ENCODE measurements at regions not wholly inside any gene's neighbourhood (a gene's known extent, or its start where the extent isn't known, plus 50 kb on each side); places are given as distances from the start of the nearest gene placed in this dataset.
"Not testable (repeated sequence)": the region's sequence is repeated elsewhere in the genome, so short reads cannot be mapped to it uniquely, and the experiment has no call there.

DNA sequence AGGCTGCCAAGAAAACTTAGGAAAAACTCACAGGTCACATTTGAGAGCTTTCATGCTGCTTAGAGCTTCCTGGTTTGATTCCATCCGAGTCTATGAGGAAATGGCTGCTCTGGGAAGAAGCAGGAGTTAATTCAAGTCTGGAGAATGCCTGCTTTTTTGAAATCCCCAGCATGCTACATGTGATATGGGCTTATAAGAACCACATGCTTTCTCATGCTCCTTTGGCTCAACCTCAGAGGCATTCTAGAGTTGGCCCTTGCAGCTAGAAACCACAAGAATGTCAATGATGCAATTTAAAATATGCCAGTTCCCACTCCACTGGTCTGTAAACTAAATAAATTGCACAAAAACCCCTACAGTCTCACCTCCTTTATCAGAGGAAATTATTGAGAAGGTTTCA is 142.9 kb upstream of the OLIG3 start:
- Histone ChIP-seq H3K4me1 (ENCODE audit: control insufficient read depth in 1 of 2, low read depth in 2 of 2) (no peaks in the 10 kb centered on the region), H3K36me3 (no peaks in the 10 kb centered on the region), H3K9me3 (no peaks in the 10 kb centered on the region), H3K27ac (no peak overlapping the region), H3K4me3 (no peak overlapping the region), H3K27me3 (replicated peaks; ENCODE audit: insufficient read depth) (no peaks in the 10 kb centered on the region)
- TF ChIP-seq, protein P1, sequence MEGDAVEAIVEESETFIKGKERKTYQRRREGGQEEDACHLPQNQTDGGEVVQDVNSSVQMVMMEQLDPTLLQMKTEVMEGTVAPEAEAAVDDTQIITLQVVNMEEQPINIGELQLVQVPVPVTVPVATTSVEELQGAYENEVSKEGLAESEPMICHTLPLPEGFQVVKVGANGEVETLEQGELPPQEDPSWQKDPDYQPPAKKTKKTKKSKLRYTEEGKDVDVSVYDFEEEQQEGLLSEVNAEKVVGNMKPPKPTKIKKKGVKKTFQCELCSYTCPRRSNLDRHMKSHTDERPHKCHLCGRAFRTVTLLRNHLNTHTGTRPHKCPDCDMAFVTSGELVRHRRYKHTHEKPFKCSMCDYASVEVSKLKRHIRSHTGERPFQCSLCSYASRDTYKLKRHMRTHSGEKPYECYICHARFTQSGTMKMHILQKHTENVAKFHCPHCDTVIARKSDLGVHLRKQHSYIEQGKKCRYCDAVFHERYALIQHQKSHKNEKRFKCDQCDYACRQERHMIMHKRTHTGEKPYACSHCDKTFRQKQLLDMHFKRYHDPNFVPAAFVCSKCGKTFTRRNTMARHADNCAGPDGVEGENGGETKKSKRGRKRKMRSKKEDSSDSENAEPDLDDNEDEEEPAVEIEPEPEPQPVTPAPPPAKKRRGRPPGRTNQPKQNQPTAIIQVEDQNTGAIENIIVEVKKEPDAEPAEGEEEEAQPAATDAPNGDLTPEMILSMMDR (IDR thresholded peaks at IDR 0.05): no peak
- DNase-seq (ENCODE audit: low spot score) (no peak), ATAC-seq (ENCODE audit: insufficient number of reproducible peaks, low FRiP score, low read depth) (no peak)

- DNase-seq (ENCODE audit: low spot score): no peak
- Histone ChIP-seq H3K4me3 (no peak overlapping the region), H3K27ac (no peak overlapping the region), H3K9me3 (no peaks in the 10 kb centered on the region), H3K27me3 (replicated peaks; ENCODE audit: insufficient read depth) (no peaks in the 10 kb centered on the region), H3K4me1 (ENCODE audit: control insufficient read depth in 1 of 2, low read depth in 2 of 2) (no peaks in the 10 kb centered on the region), H3K36me3 (no peaks in the 10 kb centered on the region)
- no peak for ATAC-seq (ENCODE audit: insufficient number of reproducible peaks, low FRiP score, low read depth)
- TF ChIP-seq, protein P1 (IDR thresholded peaks at IDR 0.05): no peak
Observed at GRCh38 chr6:137638926-137639706, 144.9 kb upstream of the OLIG3 start.

GRCh38 chr6:137640086-137640485 is 145.9 kb upstream of the OLIG3 start:
- ATAC-seq (ENCODE audit: insufficient number of reproducible peaks, low FRiP score, low read depth): no peak
- Histone ChIP-seq H3K4me1 (ENCODE audit: control insufficient read depth in 1 of 2, low read depth in 2 of 2) (no peaks in the 10 kb centered on the region), H3K4me3 (no peak overlapping the region), H3K27me3 (replicated peaks; ENCODE audit: insufficient read depth) (no peaks in the 10 kb centered on the region), H3K9me3 (no peaks in the 10 kb centered on the region), H3K36me3 (no peaks in the 10 kb centered on the region), H3K27ac (no peak overlapping the region)
- no peak for DNase-seq (ENCODE audit: low spot score)
- TF ChIP-seq, protein P1 (IDR thresholded peaks at IDR 0.05): no peak

DNA sequence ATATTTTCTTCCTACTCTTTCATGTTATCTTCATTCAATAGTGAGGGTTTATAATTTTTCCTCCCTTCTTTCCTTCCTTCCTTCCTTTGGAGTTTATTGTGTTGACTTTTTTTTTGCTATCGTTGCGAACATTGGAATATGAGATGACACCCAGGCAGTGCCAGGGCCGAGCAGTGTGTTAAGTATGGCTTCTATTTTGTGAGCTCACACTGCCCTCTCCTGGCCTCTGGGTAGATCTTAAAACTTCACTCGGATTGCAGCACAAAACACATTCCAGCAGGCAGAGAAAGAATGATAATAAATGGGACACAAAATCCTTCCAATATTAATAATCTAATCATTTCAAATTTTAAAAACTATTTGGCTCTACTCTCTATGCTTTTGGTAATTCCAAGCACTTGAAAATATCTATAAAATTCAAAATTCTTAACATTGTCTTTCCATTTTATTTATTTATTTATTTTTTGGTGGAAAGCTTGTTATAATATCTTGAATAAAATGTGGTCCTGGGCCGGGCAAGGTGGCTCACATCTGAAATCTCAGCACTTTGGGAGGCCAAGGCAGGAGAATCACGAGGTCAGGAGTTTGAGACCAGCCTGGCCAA is 147.4 kb upstream of the OLIG3 start:
- Histone ChIP-seq H3K36me3 (no peaks in the 10 kb centered on the region), H3K4me3 (no peak overlapping the region), H3K9me3 (no peaks in the 10 kb centered on the region), H3K27me3 (replicated peaks; ENCODE audit: insufficient read depth) (no peaks in the 10 kb centered on the region), H3K4me1 (ENCODE audit: control insufficient read depth in 1 of 2, low read depth in 2 of 2) (no peaks in the 10 kb centered on the region), H3K27ac (no peak overlapping the region)
- DNase-seq (ENCODE audit: low spot score) (peak; percentile 7), ATAC-seq (ENCODE audit: insufficient number of reproducible peaks, low FRiP score, low read depth) (no peak)
- TF ChIP-seq, protein P1 (IDR thresholded peaks at IDR 0.05): peak; percentile 47

DNA sequence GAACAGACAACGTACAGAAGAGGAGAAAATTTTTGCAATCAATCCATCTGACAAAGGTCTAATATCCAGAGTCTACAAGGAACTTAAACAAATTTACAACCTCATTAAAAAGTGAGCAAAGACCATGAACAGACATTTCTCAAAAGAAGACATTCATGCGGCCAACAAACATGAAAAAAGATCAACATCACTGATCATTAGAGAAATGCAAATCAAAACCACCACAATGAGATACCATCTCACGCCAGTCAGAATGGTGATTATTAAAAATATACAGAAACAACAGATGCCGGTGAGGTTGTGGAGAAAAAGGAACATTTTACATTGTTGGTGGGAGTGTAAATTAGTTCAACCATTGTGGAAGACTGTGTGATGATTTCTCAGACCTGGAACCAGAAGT is 149.0 kb upstream of the OLIG3 start:
- DNase-seq (ENCODE audit: low spot score); H3K4me1 ChIP-seq (ENCODE audit: control insufficient read depth in 1 of 2, low read depth in 2 of 2); ATAC-seq (ENCODE audit: insufficient number of reproducible peaks, low FRiP score, low read depth); H3K9me3 ChIP-seq; H3K4me3 ChIP-seq; H3K27ac ChIP-seq; H3K36me3 ChIP-seq; H3K27me3 ChIP-seq (replicated peaks; ENCODE audit: insufficient read depth): not testable (repeated sequence)

- not testable (repeated sequence) for ATAC-seq (ENCODE audit: insufficient number of reproducible peaks, low FRiP score, low read depth); H3K27me3 ChIP-seq (replicated peaks; ENCODE audit: insufficient read depth); H3K4me3 ChIP-seq; H3K9me3 ChIP-seq; H3K36me3 ChIP-seq; DNase-seq (ENCODE audit: low spot score); H3K27ac ChIP-seq; H3K4me1 ChIP-seq (ENCODE audit: control insufficient read depth in 1 of 2, low read depth in 2 of 2)
Observed at GRCh38 chr6:137643644-137644043, 149.4 kb upstream of the OLIG3 start.

Measured in thoracic aorta (tissue), 2 donors.